ENCODE measurements at regions not wholly inside any gene's neighbourhood (a gene's known extent, or its start where the extent isn't known, plus 50 kb on each side); places are given as distances from the start of the nearest gene placed in this dataset.

GRCh38 chr3:170780471-170780870 is 89.5 kb downstream of the RPL22L1 start:
- no peak for ATAC-seq

GRCh38 chr3:170778240-170779217 is 91.5 kb downstream of the RPL22L1 start:
- ATAC-seq = no peak

DNA sequence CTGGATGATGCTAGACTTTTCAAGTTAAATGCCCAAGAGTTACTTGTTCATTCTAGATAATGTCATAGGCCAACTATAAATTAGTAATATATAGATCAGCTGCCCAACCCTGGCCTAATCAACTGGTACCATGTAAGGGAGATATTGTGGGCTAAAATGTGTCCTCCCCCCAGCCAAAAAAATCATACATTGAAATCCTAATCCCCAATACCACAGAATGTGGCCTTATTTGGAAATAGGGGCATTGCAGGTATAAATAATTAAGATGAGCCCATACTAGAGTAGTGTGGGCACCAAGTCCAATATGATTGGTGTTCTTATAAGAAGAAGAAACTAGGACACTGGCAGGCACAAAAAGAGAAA is 92.5 kb downstream of the RPL22L1 start:
- ATAC-seq = no peak

DNA sequence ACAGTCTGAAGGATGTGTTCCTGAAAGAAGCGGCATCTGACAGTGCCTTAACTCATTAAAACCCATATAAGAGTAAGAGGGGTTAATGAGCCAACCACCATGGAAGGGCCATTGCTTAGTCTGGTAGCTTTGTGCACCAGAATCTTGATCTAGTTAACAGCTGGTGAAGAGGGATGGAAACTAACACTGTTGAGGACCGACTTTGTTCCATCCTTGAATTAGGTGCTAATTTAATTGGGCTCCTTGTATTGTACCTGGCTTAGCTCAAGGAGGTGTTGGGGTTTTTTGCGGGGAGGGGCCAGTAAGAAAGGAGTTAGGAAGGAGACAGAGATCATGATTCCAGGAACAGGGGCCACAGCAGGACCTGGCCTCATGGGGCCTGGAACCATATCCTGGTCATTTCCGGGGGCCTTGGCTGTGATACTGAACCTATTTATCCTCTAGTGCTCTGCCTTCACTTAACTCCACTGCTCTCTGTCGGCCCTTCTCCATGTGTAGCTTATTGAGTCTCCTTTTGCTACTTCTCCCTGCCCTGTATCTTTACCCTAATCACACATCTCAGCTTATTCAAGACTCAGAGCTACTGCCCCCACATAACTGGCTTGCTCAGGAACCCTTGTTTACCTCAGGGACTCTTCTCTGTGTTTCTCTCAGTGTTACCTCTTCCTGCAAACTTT is 93.0 kb downstream of the RPL22L1 start:
- no peak for ATAC-seq

DNA sequence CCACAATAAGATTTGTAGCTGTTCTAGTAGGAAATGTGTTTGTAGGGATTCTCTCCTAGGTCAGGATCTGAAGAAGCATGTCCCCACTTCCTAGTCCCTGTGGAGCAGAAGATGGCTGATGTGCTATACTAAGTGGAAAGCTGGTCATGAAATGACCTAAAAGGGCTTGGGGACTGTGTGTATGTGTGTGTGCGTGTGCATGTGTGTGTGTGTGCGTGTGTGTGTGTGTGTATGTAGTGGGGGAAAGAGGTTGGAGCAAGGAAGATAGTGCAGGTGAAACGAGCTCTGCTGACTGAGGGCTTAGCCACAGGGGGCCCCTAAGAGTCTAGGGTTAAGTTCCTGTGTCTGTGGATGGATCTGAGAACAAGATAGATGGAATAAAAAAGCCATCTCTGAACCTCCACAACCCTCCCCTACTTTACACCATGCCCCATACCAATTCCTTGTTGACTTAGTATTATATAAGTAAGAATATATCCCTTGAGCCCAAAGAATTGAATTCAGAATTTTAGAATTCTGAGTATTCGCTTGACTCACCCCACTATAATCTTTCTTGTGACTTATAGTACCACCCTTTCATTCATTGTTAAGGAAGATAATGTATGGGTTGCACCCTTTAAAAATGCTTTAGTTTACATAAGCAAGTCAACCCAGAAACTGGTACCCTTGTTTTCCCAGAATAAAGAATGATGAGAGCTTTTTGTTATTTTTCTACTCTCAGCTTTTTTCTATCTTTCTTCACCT is 96.1 kb downstream of the RPL22L1 start:
- ATAC-seq = no peak

DNA sequence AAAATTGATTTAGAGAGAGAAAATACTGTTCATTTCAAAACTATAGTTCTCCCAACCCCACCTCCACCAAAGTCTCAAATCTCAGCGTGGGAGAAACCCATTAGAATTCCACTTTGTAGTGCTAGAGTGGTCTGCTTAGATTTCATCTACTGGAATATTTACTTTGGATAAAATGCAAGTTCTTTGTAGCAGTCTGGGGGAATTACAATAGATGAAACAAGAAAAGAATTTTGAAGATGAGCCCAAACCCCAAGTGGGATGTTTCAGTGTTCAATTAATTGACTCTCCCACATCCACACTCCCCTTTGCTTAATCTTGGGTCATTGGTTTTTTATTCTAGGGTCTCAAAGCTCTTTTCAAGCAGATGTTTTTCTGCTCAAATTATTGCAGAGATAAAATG is 97.8 kb downstream of the RPL22L1 start:
- no peak for ATAC-seq

GRCh38 chr3:170768334-170768801 is 101.6 kb downstream of the RPL22L1 start:
- ATAC-seq = no peak

DNA sequence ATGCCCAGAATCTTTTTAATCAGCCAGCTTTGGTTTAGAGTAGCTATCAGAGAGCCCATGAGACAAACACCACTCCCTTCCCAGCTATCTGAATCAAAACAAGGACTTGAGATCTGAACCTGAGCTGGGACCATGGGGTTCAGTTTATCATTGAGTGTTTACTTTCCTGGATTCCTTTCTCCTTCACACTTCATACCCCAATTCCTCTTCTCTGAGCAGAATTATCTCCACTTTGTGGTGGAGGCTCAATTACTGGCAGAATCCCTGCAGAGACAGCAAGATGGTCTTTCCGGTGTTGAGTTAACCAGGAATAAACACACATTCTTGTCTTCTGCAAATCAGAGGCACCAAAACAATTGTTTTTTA is 102.4 kb downstream of the RPL22L1 start:
- no peak for ATAC-seq

DNA sequence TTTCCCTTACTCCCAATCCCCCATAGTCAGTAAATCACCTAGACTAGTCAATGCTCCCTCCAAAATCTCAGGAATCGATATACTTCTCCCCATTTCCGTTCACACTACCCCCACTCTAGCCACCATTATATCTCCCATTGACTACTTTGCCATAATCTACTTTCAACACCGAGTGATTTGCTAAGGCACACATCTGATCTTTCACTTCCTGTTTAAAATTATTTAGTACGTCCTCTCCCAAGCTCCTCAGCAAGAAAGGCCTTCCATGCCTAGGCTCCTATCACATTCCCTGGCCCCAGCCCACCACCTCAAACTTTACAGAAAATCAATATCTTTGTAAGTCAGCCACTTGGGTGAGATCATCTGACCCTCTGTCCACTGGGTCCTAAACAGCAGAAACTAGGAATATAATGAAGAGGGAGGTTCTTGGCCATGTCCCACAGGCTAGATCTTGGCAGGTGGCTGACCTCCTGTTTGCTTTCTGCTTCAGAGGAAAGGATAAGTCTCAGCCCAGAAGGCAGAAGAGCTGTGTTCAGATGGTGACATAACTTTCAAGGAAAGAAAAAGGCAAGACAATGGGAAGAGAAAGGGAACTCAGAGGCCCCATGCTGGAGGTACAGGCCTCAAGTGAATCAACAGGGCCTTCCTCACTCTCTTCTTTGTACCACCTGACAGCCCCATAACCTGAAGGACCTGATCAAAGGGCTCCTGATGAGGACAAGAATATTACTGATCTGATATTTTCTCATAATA is 103.0 kb downstream of the RPL22L1 start:
- ATAC-seq = no peak

- ATAC-seq = no peak
Measured at GRCh38 chr3:170766253-170766652, 103.7 kb downstream of the RPL22L1 start.

DNA sequence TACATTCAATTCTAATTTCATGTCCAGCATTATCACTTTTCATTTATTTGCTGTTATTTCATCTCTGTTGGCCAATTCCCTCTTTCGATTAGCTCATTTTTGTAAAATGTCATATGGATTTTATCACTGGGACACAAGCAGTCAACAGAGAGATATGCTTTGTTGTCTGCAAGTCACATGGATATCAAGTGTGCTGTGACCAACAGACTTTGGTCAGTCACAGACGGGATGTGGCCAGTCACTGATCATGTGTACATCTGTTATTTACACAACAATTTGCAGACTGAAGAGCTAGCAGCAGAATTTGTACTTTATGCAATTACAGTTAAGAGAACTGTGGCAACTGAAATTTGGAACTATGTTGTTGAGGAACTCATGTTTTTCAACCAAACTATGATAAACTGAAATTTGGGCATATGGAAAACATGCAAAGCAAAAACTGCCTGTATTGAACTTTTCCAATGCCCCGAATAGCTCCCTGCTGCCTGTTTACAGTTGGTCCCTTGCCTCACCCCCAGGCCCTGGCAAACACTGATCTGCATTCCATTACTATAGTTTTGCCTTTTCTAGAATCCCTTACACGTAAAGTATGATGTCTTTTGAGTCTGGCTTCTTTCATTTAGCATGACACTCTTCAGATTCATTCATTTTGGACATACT is 104.4 kb downstream of the RPL22L1 start:
- no peak for ATAC-seq

- no peak for ATAC-seq
Measured at GRCh38 chr3:170764017-170764416, 106.0 kb downstream of the RPL22L1 start.

- no peak for ATAC-seq
Measured at GRCh38 chr3:170762064-170762463, 107.9 kb downstream of the RPL22L1 start.

DNA sequence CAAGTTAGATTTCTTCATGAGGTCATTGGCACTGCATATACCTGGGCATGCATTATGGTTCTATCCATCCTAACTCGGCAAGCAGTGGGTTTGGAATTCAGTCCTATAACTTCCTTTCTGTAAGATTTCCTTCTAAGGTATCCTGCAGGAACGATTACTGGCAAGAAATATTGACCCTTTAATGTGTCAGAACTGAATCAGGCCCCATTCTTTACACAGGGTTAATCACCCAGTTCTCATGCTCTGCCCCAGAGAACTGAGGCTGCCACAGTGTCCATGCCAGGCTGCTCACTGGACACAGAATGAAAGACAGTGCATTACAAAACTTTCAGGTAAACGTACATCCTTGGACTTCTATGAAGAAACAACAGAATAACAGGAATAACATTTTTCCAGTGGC is 108.9 kb downstream of the RPL22L1 start:
- ATAC-seq = no peak

DNA sequence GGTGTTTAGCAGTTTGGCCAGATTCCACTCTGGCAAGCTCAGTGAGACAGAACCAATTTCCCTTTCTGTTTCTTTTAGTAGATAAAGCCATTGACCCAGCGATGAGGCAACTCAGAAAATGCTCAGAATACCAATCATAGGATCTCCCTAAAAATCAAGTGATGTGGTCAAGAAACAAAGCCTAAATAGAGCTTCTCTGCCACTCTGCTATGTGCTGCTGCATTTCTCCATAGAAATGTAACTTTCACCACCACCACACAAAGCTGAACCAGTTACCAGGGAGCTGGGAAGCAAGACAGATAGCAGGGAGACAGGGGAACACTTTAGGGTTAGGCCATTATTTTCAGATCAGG is 109.8 kb downstream of the RPL22L1 start:
- ATAC-seq = no peak

GRCh38 chr3:170759511-170760173 is 110.4 kb downstream of the RPL22L1 start:
- ATAC-seq = no peak

DNA sequence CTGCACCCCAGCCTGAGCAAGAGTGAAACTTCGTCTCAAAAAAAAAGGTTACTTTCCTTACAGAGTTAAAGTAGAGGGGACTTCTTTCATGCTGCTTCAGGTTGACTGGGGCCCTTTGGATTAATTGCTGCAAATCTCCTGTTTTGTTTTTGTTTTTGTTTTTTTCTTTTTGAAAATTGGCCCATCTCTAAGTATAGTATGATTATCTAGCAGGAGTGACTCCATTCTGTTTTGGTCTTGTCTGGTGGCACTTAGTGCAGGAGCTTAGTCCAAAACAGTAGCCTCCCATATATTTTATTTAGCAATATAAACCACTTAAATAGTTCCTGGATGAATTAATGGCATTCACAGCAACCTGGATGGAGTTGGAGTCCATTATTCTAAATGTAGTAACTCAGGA is 113.0 kb downstream of the RPL22L1 start:
- no peak for ATAC-seq

- no peak for ATAC-seq
Measured at GRCh38 chr3:170754311-170754693, 115.7 kb downstream of the RPL22L1 start.

- ATAC-seq = no peak
Measured at GRCh38 chr3:170753421-170754310, 116.3 kb downstream of the RPL22L1 start.

GRCh38 chr3:170752571-170753155 is 117.3 kb downstream of the RPL22L1 start:
- no peak for ATAC-seq
